Renal cortex interstitium (tissue), 11 donors: ENCODE measurements at regions not wholly inside any gene's neighbourhood (a gene's known extent, or its start where the extent isn't known, plus 50 kb on each side); places are given as distances from the start of the nearest gene placed in this dataset.
"Not testable (repeated sequence)": the region's sequence is repeated elsewhere in the genome, so short reads cannot be mapped to it uniquely, and the experiment has no call there.

ENCODE experiments used
- DNase-seq, 11 donors: peaks; one replicate each; pipeline ENCODE4 v3.0.0-alpha.2; 2013; ENCODE audit warnings: low read depth in 9 of 11, low spot score in 4 of 11; ENCODE audit errors: extremely low read depth in 1 of 11

DNA sequence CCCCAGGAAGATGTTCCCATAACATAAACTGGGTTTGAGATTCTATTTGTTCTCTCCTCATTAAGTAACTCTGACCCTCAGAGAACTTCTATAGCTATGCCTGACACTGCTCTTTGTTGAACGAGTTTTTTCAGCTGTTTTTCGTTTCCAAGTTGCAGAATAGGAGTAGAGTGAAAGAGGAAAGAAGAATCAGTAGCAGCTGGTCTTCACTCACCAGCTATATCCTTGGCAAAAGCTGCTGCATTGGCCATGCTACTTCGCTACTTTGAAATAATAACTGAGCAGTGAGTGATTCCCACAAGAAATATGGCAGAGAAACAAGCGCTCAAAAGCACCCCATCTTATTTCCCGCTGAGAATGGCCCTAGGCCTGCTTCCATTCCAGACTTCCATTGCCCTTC, 329.0 kb downstream of the ISL1 start:
- no peak for DNase-seq

DNA sequence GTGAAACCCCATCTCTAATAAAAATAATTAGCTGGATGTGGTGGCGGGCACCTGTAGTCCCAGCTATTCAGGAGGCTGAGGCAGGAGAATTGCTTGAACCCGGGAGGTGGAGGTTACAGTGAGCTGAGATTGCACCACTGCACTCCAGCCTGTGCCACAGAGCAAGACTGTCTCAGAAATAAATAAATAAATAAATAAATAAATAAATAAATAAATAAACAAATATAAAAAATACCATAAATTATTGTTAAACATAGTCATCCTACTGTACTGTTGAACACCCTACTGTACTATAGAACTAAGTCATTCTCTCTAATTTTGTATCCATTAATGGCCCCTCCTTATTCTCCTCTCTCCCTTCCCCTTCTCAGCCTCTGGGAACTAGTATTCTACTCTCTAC, 332.2 kb downstream of the ISL1 start:
- DNase-seq, result not testable (repeated sequence)

DNA sequence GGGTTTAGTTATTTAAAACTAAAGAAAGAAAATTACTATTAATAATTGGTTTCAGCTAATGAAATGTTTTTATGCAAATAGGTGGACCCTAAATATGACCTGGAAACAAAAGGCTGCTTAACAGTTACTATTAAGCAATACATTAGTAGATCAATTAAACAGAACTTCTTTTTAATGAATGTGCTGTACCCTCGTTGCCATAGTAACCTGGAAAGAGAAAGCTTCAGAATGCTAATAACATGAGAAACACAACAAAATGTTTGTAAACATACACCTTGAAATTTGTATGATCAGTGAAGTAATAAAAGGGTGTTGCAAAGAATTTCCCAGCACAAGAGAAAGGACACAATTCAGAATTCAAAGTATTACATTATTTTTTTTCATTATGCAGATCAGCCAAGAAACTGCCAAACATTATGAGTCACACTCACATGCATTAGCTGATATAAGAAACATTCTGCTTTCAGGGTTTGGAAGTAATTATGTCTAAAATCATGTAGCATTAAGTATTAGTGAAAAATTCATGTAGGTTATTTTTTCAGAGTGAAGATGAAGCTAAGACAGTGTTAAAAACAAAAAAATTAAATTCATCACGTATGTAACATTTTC, 348.3 kb downstream of the ISL1 start:
- no peak for DNase-seq

DNA sequence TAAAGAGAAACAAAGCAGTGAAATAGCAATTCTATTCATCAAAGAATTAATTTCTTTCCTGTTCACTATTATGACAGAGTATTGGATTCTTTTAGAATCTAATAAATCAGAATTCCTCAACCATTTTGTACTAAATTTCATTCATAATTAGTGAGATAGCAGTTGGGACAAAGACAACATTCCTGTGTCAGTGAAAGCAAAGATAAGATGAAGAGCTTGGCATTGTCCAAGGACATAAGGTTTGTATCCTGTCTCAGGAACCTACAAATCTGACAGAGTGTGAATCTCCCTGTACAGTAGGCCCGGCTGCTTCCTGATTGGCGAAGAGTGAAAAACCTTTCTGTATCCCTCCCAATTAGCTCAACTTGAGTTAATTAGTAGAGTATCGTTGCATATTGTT, 349.1 kb downstream of the ISL1 start:
- no peak for DNase-seq

DNA sequence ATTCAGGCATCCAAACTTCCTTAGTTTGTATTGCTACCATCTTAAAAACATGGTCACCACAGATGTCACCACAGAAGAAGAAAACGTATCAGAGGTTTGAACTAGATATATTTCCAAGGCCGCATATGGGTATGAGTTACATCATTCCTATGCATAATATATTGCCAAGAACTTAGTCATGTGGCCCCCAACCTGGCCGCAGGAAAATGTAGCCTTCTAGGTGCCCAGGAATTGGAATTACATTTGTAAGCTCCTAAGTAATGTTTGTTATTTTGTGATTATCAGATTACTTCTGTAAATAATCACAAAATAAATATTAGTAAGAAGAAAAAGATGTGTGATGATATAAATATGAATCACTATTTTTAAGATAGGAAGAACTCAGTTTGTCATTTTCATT, 351.4 kb downstream of the ISL1 start:
- DNase-seq, result no peak

DNA sequence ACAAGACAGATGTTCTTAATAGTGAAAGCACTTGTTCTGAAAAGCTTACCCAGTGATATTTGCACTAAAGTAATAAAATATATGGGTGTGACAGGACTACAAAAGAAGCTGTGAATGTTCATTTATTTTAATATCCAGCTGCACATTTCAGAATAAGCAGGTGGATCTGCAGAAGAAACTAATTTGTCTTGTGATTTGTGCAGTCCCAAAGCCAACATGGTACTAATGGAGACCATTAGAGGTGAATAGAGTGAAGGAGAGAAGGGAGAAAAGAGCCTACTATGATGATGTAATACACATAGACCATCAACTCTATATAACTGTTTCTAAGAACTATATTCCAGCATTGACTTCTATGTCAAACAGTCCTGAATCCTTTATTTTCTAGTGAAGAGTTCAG, 362.8 kb downstream of the ISL1 start:
- DNase-seq, result no peak

DNA sequence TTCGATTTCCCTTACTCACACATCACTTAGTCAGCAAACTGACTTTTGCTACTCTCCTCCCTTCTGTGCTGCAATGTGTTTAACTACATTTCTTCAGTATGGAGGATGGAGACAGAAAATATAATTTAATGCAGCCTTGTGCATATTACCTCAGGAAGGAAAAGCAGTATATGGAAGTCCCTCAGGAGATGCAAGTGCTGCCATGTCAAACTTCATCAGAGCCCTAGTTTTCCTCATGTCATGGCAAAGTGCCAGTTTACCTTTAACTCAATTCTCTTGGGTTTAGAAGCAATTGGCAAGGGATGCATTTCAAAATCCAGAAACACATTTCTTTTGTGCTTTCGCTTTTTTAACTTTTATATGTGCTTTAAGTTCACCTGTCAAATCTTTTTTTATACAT, 365.4 kb downstream of the ISL1 start:
- no peak for DNase-seq
